ENCODE measurements at regions not wholly inside any gene's neighbourhood (a gene's known extent, or its start where the extent isn't known, plus 50 kb on each side); places are given as distances from the start of the nearest gene placed in this dataset.

DNA sequence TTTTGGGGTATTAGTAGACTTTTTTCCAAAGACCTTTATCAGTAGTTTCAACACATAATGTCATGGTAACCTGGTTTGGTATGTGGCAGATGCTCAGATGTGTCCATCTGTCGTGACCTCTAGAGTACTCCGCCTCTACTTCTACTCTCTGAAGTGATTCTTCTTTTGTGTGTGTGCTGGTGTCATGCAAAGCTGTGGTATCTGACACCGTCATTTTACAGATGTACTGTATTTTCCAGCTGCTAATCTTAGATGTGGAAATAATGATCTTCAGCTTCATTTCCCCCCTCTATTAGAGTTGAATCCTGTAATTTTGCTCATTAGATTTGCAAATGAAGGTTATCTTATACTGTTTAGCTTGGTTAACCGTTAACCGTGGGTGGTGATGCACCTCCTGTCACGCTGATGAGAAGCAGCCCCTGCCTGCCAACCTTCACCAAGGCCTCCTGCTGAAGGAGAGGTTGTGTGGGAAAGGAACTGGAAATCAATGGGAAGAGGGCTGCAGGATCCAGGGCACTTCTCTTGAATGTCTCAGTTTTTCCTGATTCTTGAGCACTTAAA lies 222.4 kb upstream of the AMIGO2 start:
- TF ChIP-seq POLR2A (IDR thresholded peaks at IDR 0.05) = no peak
- TF ChIP-seq, protein P1, sequence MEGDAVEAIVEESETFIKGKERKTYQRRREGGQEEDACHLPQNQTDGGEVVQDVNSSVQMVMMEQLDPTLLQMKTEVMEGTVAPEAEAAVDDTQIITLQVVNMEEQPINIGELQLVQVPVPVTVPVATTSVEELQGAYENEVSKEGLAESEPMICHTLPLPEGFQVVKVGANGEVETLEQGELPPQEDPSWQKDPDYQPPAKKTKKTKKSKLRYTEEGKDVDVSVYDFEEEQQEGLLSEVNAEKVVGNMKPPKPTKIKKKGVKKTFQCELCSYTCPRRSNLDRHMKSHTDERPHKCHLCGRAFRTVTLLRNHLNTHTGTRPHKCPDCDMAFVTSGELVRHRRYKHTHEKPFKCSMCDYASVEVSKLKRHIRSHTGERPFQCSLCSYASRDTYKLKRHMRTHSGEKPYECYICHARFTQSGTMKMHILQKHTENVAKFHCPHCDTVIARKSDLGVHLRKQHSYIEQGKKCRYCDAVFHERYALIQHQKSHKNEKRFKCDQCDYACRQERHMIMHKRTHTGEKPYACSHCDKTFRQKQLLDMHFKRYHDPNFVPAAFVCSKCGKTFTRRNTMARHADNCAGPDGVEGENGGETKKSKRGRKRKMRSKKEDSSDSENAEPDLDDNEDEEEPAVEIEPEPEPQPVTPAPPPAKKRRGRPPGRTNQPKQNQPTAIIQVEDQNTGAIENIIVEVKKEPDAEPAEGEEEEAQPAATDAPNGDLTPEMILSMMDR (IDR thresholded peaks at IDR 0.05) = no peak
- TF ChIP-seq EP300 (IDR thresholded peaks at IDR 0.05) = no peak

Measured in suprapubic skin (tissue), 3 donors.